ENCODE measurements at regions not wholly inside any gene's neighbourhood (a gene's known extent, or its start where the extent isn't known, plus 50 kb on each side); places are given as distances from the start of the nearest gene placed in this dataset.

- WGBS (ENCODE audit: insufficient coverage), result 92% methylated on average over 3 of the region's 5 CpGs
- POLR2A ChIA-PET, result no interaction called here
- H3K4me3 Mint-ChIP-seq, result no peak overlapping the region
- no peak overlapping the region for H3K27ac Mint-ChIP-seq
- H3K9ac ChIP-seq (ENCODE audit: low read length), result no peak overlapping the region
- intact Hi-C loops (cut with micrococcal nuclease), result no loop called here
- DNase-seq (no peak), ATAC-seq (ENCODE audit: low read depth) (no peak)
- no peak overlapping the region for H3K4me3 ChIP-seq (ENCODE audit: control extremely low read depth in 1 of 5, extremely low read depth in 1 of 5, insufficient read depth in 1 of 5, low read depth in 2 of 5, low read length in 4 of 5)
- peaks cover 0 to 2% (median 0%) of the 10 kb centered on the region in 4 experiments for H3K27me3 ChIP-seq (replicated peaks in 1 of 4; ENCODE audit: control extremely low read depth in 1 of 4, control insufficient read depth in 3 of 4, insufficient read depth in 4 of 4, low read length in 3 of 4)
- H3K4me2 ChIP-seq (replicated peaks; ENCODE audit: low read depth, low read length, poor library complexity, severe bottlenecking), result no peak overlapping the region
- no peaks in the 10 kb centered on the region for H3K36me3 ChIP-seq (replicated peaks in 1 of 2; ENCODE audit: control extremely low read depth in 1 of 2, control insufficient read depth in 1 of 2, extremely low read depth in 1 of 2, insufficient read depth in 2 of 2, low read length in 1 of 2)
- no peak overlapping the region for H3K27ac ChIP-seq (ENCODE audit: low read length in 2 of 2)
- no peaks in the 10 kb centered on the region for H3K9me3 Mint-ChIP-seq (ENCODE audit: insufficient read depth)
- peaks cover 3% of the 10 kb centered on the region for H3K27me3 Mint-ChIP-seq
- H3K79me2 ChIP-seq (ENCODE audit: control insufficient read depth, insufficient read depth, low read length), result no peaks in the 10 kb centered on the region
- H3K4me1 Mint-ChIP-seq, result no peaks in the 10 kb centered on the region
- CTCF ChIA-PET, result no interaction called here
- peaks cover 0 to 8% (median 0%) of the 10 kb centered on the region in 3 donors for H3K9me3 ChIP-seq (ENCODE audit: control extremely low read depth in 1 of 3, control insufficient read depth in 2 of 3, insufficient read depth in 1 of 3, low read length in 2 of 3)
- no peaks in the 10 kb centered on the region for H3K4me1 ChIP-seq (ENCODE audit: control insufficient read depth in 2 of 2, insufficient read depth in 2 of 2, low read length in 2 of 2)
- TF ChIP-seq EZH2 (IDR thresholded peaks at IDR 0.05; ENCODE audit: borderline replicate concordance, insufficient read depth, low read depth, low read length, poor library complexity, severe bottlenecking), result no peak
- TF ChIP-seq, protein P1, sequence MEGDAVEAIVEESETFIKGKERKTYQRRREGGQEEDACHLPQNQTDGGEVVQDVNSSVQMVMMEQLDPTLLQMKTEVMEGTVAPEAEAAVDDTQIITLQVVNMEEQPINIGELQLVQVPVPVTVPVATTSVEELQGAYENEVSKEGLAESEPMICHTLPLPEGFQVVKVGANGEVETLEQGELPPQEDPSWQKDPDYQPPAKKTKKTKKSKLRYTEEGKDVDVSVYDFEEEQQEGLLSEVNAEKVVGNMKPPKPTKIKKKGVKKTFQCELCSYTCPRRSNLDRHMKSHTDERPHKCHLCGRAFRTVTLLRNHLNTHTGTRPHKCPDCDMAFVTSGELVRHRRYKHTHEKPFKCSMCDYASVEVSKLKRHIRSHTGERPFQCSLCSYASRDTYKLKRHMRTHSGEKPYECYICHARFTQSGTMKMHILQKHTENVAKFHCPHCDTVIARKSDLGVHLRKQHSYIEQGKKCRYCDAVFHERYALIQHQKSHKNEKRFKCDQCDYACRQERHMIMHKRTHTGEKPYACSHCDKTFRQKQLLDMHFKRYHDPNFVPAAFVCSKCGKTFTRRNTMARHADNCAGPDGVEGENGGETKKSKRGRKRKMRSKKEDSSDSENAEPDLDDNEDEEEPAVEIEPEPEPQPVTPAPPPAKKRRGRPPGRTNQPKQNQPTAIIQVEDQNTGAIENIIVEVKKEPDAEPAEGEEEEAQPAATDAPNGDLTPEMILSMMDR (IDR thresholded peaks at IDR 0.05), result no peak
- H4K20me1 ChIP-seq (ENCODE audit: control insufficient read depth, insufficient read depth, low read length, poor library complexity, severe bottlenecking), result no peaks in the 10 kb centered on the region
- H2AFZ ChIP-seq (ENCODE audit: insufficient read depth, low read depth, low read length, poor library complexity, severe bottlenecking), result no peak overlapping the region
Measured at GRCh38 chr1:5393146-5393545, 599.1 kb downstream of the NPHP4 start.

GRCh38 chr1:5391725-5392124 lies 600.5 kb downstream of the NPHP4 start:
- TF ChIP-seq EZH2 (IDR thresholded peaks at IDR 0.05; ENCODE audit: borderline replicate concordance, insufficient read depth, low read depth, low read length, poor library complexity, severe bottlenecking), result no peak
- TF ChIP-seq, protein P1 (IDR thresholded peaks at IDR 0.05), result no peak
- H3K36me3 ChIP-seq (replicated peaks in 1 of 2; ENCODE audit: control extremely low read depth in 1 of 2, control insufficient read depth in 1 of 2, extremely low read depth in 1 of 2, insufficient read depth in 2 of 2, low read length in 1 of 2), result no peaks in the 10 kb centered on the region
- ChIA-PET POLR2A (no interaction called here), CTCF (no interaction called here)
- no peak for ATAC-seq (ENCODE audit: low read depth)
- DNase-seq, result no peak
- H3K4me3 ChIP-seq (ENCODE audit: control extremely low read depth in 1 of 5, extremely low read depth in 1 of 5, insufficient read depth in 1 of 5, low read depth in 2 of 5, low read length in 4 of 5), result no peak overlapping the region
- no peak overlapping the region for H3K27ac Mint-ChIP-seq
- H3K79me2 ChIP-seq (ENCODE audit: control insufficient read depth, insufficient read depth, low read length), result no peaks in the 10 kb centered on the region
- peaks cover 0 to 14% (median 0%) of the 10 kb centered on the region in 3 donors for H3K9me3 ChIP-seq (ENCODE audit: control extremely low read depth in 1 of 3, control insufficient read depth in 2 of 3, insufficient read depth in 1 of 3, low read length in 2 of 3)
- H3K4me2 ChIP-seq (replicated peaks; ENCODE audit: low read depth, low read length, poor library complexity, severe bottlenecking), result no peak overlapping the region
- no peaks in the 10 kb centered on the region for H3K4me1 ChIP-seq (ENCODE audit: control insufficient read depth in 2 of 2, insufficient read depth in 2 of 2, low read length in 2 of 2)
- H3K9me3 Mint-ChIP-seq (ENCODE audit: insufficient read depth), result no peaks in the 10 kb centered on the region
- H3K4me1 Mint-ChIP-seq, result no peaks in the 10 kb centered on the region
- H3K4me3 Mint-ChIP-seq, result no peak overlapping the region
- H3K27me3 Mint-ChIP-seq, result peaks cover 3% of the 10 kb centered on the region
- peaks cover 0 to 3% (median 0%) of the 10 kb centered on the region in 4 experiments for H3K27me3 ChIP-seq (replicated peaks in 1 of 4; ENCODE audit: control extremely low read depth in 1 of 4, control insufficient read depth in 3 of 4, insufficient read depth in 4 of 4, low read length in 3 of 4)
- H4K20me1 ChIP-seq (ENCODE audit: control insufficient read depth, insufficient read depth, low read length, poor library complexity, severe bottlenecking), result no peaks in the 10 kb centered on the region
- intact Hi-C loops (cut with micrococcal nuclease), result no loop called here
- WGBS (ENCODE audit: insufficient coverage), result 94% methylated on average over 12 of the region's 12 CpGs
- no peak overlapping the region for H3K27ac ChIP-seq (ENCODE audit: low read length in 2 of 2)
- no peak overlapping the region for H2AFZ ChIP-seq (ENCODE audit: insufficient read depth, low read depth, low read length, poor library complexity, severe bottlenecking)
- no peak overlapping the region for H3K9ac ChIP-seq (ENCODE audit: low read length)
